NCI-H1105 (cell line): ENCODE measurements at regions not wholly inside any gene's neighbourhood (a gene's known extent, or its start where the extent isn't known, plus 50 kb on each side); places are given as distances from the start of the nearest gene placed in this dataset.
"Not testable (repeated sequence)": the region's sequence is repeated elsewhere in the genome, so short reads cannot be mapped to it uniquely, and the experiment has no call there.

Experiments
- DNase-seq: peaks from one replicate; lab custom pipeline; 2025; lab: John Stamatoyannopoulos, UW

DNA sequence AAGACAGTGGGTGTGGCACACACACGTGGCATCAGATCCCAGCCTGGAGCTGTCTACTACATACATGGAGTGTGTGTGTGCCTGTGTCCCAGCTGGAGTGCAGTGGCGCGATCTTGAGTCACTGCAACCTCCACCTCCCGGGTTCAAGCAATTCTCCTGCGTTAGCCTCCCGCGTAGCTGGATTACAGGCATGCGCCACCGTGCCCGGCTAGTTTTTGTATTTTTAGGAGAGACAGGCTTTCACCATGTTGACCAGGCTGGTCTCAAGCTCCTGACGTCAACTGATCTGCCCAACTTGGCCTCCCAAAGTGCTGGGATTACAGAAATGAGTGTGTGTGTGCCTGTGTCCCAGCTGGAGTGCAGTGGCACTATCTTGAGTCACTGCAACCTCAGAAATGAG is 108.8 kb downstream of the IL12A start:
- DNase-seq, result no peak

DNA sequence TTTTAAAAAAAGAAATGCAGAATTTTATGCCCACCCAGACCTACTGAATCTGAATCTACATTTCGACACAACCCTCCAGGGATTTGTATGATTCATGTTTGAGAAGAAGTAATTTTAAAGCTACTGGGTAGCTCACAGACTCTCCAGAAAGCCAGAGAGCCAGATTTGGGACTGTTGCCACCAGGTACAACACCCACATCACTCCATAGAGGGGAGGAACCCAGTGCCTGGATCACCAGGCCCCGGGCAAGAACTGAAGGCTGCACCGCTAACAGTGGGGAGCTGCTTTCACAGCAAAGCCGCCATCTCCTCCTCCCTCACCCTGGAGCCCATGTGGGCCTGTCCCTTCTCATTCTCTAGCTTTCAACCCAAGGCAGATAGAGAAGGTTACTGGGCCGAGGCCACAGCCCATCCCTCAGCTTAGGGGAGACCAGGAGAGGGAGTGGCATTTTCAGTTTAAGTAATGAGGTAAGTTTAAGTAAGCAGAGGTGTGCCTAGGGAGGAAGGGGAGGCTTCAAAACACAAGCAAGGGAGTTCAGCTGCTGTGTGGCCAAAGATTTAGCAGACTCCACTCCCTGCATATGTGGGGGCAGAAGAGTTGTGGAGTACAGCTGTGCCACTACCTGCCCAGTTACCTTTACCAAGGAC is 109.8 kb downstream of the IL12A start:
- no peak for DNase-seq

- no peak for DNase-seq
Measured at GRCh38 chr3:160098926-160099626, 110.4 kb downstream of the IL12A start.

DNA sequence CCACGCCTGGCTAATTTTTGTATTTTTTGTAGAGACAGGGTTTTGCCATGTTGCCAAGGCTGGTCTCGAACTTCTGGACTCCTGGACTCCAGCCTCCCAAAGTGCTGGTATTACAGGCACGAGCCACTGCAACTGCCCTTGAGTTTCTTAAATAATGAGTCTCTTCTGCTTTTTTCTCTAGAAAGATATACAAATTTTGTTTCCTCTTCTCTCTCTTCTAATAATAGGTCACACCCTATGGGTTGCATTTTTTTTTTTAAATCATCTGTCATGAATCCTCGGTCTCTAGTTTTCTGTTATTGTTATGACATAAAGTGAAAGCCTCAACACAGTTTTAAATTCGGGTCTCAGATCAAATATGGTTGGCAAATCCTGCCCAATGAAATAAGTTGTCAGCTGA is 111.2 kb downstream of the IL12A start:
- no peak for DNase-seq

DNA sequence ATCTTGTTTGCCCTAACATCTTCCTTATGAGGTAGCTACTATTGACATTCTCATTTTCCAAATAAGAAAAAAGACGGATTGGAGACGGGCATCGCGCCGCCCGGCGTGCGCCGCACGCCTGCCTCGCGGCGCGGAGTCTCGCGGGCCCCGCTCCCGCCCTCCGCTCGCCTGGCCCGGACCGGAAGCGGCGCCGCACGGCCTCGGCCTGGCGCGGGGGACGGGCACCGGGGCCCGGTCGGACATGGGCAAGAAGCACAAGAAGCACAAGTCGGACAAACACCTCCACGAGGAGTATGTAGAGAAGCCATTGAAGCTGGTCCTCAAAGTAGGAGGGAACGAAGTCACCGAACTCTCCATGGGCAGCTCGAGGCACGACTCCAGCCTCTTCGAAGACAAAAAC is 112.0 kb downstream of the IL12A start:
- DNase-seq, result no peak

DNA sequence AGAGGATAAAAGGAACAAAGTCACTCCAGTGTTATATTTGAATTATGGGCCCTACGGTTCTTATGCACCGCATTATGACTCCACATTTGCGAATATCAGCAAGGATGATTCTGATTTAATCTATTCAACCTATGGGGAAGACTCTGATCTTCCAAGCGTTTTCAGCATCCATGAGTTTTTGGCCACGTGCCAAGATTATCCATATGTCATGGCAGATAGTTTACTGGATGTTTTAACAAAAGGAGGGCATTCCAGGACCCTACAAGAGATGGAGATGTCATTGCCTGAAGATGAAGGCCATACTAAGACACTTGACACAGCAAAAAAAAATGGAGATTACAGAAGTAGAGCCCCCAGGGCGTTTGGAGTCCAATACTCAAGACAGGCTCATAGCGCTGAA is 113.4 kb downstream of the IL12A start:
- DNase-seq, result not testable (repeated sequence)

DNA sequence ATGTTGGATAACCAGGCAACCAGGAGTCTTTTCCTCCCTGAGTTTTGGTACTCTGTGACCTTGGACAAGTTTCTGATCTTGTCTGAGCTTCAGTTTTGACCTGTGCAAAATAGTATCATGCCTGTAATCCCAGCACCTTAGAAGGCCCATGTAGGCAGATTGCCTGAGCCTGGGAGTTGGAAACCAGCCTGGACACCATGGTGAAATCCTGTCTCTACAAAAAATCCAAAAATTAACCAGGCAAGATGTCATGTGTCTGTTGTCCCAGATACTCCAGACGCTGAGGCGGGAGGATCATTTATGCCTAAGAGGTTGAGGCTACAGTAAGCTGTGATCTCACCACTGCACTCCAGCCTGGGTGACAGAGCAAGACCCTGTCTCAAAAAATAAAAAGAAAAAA is 114.8 kb downstream of the IL12A start:
- DNase-seq, result no peak

GRCh38 chr3:160105907-160106584 is 117.4 kb downstream of the IL12A start:
- DNase-seq, result no peak

DNA sequence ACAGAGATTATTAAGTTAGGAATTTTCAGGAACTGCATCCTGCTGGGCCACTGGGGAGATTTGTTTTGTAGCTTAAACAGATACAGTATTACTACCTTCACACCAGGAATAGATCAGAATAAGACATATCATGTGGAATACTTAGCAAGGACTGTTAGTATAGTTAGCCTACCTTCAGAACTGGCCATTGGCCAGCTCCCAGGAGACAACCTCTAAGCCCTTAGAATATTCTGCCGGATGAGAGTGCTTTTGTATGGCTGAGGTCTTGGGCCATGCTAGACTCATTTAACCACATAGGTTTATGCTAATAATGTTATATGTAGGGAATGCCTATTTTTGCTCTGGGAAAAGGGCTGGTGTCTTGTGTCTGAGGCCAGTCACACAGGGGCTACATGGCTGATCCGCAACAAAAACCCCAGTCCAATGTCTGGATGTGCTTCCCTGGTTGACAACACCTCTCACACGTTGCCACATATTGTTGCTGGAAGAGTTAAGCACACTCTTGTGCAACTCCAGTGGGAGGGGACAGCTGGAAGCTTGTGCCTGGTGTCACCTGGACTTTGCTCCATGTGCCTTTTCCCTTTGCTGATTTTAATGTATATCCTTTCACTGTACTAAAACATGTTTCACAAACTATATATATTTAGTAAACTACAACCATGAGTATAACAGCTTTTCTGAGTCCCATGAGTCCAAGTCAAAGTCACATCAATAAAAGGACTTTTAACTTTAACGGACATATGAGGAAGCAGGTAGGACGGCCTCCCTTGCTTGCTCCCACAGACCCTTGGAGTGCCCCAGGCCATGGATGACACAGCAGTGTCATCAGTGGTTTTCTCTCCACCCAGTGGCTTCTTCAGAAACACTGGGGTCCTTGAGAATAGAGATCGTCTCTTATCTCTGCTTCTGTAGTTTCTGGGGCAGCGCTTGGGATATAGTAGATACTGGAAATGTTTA is 118.0 kb upstream of the C3orf80 start:
- DNase-seq, result no peak

DNA sequence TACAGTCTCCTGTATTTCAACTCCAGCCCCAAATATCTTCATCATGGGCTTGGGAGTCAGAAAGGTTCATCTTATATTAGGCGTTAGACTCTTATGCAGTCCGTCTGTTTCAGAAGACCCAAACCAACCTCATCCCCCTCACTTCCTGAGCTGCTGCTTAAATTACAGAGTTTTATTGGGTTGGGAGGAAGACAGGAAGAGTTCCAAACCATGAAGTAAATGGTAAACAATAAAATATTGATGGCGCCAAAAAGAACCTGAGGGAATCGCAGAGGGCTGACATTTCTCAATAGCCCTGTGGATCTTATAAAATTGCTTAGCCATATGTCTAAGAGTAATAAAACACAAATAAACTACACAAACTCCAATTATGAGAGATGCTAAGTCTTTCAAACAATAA is 116.9 kb upstream of the C3orf80 start:
- no peak for DNase-seq

DNA sequence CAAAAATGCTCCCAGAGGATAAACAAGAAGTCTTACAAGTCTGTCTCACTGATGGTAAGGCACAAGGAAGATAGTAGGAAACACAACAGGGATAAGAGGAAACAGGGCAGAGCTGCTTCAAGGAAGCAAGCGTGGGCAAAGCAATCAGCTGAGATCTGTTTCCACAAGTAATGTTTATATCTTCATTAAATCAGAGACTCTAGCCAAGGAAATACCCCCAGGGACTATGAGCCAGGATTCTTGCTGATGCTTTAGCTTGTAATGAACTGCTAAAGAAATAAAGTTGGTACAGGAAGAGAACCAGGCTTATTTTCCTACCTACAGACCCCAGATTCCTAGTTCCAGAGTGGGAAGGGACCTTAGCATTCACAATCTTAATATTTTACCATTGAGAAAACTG is 112.7 kb upstream of the C3orf80 start:
- DNase-seq, result no peak

- DNase-seq, result no peak
Measured at GRCh38 chr3:160112996-160113395, 112.2 kb upstream of the C3orf80 start.

- DNase-seq, result no peak
Measured at GRCh38 chr3:160114355-160114995, 110.7 kb upstream of the C3orf80 start.

- no peak for DNase-seq
Measured at GRCh38 chr3:160115387-160115786, 109.8 kb upstream of the C3orf80 start.

GRCh38 chr3:160124224-160124623 is 101.0 kb upstream of the C3orf80 start:
- no peak for DNase-seq

- no peak for DNase-seq
Measured at GRCh38 chr3:160125258-160125657, 100.0 kb upstream of the C3orf80 start.

DNA sequence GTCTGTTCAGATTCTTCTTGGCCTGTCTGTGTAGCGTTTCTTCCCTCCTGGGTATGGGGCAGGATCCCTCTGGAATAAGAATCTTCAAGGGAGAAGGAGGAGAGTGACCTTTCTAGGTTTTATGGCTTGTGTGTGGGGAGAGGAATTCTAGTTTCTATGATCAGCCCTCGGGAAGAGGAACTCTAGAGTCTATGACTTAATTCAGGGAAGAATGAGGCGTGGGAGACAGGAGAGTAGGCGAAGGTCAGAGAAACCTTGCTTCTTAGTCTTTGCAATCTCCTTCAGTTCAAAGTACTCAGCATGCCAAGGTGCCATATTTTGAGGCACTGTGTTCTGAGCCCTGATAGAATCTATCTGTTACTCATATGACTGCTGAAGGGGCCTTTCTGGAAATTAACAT is 99.2 kb upstream of the C3orf80 start:
- no peak for DNase-seq

DNA sequence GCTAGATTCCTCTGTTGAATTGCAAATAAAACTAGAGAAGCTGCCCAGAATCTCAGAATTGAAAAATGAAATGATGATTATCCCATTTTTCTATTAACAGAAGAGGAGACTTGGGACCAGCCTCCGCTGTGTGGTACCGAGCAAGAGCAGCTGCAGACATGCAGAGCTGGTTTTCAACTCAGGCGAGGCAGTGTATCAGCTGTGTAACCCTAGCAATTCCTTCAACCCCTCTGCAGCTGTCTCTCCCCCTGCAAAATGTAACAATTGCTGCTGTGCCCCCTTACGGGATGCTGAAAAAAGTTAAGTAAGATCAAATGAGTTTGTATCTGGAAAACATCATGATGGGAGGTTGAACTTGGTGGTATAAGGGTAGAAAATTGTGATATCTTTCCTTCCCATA is 98.5 kb upstream of the C3orf80 start:
- no peak for DNase-seq

DNA sequence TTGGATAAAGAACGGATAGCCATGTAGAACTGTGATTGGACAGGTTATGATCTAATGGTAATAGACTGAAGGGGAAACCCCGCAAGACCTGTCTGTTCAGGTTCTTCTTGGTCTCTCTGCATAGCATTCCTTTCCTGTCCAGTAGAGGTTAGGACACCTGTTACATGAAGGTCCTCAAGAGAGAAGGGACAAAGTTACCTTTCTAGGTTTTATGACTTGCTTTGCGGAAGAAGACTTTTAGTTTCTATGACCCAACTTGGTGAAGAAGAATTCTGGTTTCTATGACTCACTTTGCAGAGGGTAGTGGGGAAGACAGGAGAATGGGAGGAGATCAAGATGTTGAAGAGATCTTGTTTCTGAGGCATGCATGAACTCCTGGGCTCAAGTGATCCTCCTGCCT is 97.9 kb upstream of the C3orf80 start:
- no peak for DNase-seq

DNA sequence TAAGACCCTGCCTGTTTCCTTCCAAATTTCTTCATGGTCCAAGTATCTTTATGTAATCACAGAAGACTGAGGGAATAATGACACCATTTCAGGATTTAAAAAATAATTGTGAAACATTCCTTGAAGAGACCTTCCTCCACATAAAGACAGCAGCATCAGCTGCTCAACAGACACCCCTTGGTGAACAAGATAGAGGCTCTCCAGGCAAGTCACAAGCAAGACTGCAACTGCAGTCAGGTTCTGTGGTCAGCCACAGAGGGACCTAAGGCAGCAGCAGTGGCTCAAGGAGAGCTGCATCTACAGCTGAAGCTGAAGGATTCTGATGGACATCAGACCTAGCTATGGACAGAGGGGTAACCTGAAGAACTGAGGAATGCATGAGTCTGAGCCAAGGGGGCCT is 97.2 kb upstream of the C3orf80 start:
- DNase-seq, result no peak

GRCh38 chr3:160129459-160130061 is 95.7 kb upstream of the C3orf80 start:
- no peak for DNase-seq
